ENCODE measurements at regions not wholly inside any gene's neighbourhood (a gene's known extent, or its start where the extent isn't known, plus 50 kb on each side); places are given as distances from the start of the nearest gene placed in this dataset.
"Not testable (repeated sequence)": the region's sequence is repeated elsewhere in the genome, so short reads cannot be mapped to it uniquely, and the experiment has no call there.

DNA sequence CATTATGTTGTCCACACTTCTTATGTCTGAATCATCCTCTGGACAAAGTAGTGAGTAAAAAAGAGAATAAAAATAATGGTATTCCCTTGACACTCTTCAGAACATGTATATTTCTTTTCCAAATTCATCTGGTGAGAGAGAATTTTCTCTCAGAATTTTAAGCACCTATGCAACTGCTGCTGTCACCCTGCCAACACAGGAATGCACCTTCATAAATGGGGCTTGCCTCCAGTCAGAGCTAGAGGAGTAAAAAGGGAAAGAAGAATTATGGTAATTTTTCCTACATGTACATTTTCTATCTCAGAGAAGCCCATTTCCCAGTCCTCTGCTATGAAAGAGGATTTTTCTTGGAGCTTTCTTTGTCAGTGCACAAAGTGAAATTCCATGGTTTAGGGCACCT lies 92.2 kb upstream of the ALCAM start:
- DNase-seq (ENCODE audit: low spot score): no peak
- ATAC-seq: no peak

DNA sequence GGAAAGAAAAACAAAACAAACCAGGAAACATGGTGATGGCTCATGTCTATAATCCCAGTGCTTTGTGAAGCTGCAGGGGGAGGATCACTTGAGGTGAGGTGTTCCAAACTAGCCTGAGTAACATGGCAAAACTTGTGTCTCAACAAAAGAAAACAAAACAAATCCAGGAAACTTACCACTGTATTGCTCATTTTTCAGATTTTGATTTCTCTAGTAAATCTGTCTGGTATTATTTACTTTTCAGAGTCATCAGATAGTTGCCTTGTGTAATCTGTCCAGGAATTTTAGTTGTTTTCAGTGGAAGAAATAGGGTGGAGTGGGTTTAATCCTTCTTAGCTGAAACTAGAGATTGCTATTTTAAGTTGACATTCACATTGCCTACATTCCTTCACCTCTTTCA lies 91.8 kb upstream of the ALCAM start:
- no peak for ATAC-seq
- no peak for DNase-seq (ENCODE audit: low spot score)

DNA sequence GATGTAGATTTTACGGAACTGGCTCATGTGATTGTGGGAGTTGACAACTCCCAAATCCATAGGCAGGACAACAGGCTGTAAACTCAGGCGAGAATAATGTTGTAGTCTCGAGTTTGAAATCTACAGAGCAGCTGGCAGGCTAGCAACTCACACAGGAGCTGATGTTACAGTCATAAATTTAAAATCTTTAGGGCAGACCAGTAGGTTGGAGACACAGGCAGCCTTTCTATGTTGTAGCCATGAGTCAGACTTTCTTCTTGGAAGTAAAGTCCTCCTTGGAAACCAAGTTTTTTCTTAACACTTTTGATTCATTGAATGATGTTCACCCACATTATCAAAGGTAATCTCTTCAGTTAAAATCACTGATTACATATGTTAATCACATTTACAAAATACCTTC lies 89.1 kb upstream of the ALCAM start:
- ATAC-seq (no peak), DNase-seq (ENCODE audit: low spot score) (no peak)

DNA sequence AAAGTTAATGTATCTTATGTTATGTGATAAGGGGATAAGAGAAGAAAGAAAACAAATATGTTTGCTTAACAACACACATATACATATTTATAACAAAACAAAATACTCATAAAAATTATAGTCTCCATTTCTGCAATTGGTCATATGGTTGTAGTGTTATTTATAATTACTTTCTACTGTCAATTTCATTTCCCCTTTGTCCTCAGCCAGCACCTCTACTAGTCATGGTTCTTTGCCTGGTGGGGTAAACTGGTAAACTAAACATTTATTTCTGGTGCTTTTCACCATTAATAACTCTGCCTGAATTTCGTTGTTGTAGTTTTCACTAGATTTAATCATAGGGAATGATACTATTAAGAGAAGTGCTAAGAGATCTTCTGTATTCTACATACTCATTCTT lies 88.0 kb upstream of the ALCAM start:
- DNase-seq (ENCODE audit: low spot score) (no peak), ATAC-seq (no peak)

DNA sequence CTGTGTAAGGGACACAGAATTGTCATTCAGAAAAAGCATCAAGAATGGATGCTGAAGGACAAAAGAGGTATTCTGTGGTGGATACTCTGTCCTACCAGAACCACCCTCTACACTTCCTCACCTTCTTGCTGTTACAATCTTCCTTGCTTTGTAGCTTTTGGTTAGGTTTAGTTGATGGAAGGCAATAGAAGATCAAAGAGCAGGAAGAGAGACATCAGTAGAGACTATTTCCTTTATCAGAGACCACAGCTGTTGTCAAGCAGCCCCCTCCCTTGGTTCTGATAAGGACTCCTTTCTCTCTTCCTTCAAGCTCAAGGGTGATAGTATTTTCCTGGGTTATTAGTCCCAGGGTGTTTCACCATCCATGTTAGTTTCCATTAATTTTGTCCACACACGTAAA lies 84.7 kb upstream of the ALCAM start:
- DNase-seq (ENCODE audit: low spot score) (no peak), ATAC-seq (no peak)

DNA sequence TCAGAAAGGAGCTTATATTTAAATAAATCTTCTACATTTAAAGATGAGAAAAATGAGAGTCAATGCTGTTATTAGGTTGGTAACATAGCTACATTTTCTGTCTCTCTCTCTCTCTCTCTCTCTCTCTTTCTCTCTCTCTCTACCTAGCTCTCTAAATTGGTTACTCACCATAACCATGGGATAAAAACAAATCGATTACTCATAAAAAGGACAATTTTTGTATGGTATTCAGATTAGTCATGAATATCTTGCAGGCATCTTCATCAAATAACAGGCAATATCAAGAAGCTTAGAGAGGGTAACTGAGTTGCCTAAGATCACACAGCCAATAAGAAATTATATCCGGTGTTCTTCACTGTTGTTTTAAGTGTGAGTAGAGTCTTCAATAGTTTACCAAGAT lies 81.8 kb upstream of the ALCAM start:
- DNase-seq (ENCODE audit: low spot score): no peak
- no peak for ATAC-seq

DNA sequence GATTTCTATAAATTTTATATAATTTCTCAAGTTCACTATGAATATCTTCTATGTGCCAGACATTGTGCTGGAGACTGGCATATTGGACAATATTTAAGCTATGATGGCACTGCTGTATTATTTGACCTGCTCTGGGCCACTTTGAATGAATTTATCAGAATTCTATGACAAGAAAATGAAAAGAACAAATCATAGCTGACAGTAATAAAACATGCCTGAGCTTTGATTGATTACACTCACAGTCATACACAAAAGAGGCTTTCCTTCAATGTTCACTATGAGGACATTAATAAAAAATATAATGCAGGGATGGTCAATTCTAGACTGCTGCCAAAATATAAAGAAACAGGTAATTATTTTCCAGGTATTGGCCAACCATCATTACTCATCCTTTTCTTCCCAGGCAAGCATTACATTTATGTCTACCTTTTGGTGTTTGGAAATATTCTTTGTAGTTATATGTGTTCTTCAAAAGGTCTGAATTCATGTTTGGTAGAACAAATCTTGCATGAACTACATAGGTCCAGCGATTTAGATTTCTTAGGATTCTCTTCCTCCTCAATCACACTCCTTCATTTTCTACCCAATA lies 81.0 kb upstream of the ALCAM start:
- DNase-seq (ENCODE audit: low spot score): no peak
- no peak for ATAC-seq

DNA sequence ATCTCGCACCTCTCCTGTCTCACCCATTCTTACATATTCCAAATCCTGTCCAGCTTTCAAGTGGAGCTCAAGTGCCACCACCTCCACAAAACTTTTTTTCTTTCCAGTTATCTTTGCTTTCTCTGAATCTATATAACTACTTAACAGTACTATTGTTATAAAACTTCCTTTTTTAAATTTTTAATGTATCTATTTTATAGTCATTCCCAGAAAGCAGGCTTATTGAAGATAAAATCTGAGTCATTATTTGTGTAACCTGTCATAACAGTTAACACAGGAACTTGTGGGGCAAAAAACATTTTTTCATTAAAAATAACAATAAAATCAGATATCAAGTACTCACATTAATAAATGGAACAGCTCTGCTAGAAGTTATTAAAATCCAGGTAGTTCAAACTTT lies 73.3 kb upstream of the ALCAM start:
- no peak for ATAC-seq
- no peak for DNase-seq (ENCODE audit: low spot score)

DNA sequence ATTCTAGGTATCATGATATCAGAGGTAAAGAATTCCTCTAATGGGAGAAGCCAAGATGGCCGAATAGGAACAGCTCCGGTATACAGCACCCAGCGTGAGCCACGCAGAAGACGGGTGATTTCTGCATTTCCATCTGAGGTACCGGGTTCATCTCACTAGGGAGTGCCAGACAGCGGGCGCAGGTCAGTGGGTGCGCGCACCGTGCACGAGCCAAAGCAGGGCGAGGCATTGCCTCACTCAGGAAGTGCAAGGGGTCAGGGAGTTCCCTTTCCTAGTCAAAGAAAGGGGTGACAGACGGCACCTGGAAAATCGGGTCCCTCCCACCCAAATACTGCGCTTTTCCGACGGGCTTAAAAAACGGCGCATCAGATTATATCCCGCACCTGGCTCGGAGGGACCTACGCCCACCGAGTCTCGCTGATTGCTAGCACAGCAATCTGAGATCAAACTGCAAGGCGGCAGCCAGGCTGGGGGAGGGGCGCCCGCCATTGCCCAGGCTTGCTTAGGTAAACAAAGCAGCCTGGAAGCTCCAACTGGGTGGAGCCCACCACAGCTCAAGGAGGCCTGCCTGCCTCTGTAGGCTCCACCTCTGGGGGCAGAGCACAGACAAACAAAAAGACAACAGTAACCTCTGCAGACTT lies 70.4 kb upstream of the ALCAM start:
- not testable (repeated sequence) for DNase-seq (ENCODE audit: low spot score)

DNA sequence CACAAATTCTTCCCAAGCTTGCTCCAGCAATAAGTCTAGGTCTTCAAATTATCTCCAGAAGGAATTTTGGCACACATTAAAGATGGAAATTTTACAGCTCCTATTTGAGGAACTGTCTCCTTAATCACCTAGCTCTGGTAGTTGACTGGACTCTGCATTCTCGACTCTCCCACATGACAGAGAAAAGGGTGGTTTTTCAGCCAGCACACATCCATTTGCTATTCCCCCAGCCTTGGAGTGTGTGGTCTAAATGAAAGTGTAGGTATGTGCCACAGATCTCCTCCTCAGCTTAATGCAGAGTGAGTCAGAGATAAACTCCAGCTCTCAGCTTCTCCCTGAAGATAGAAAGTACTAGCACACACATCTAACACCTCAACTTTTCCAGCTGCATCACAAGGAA lies 62.2 kb upstream of the ALCAM start:
- DNase-seq (ENCODE audit: low spot score) (no peak), ATAC-seq (no peak)

More for the DNA sequence above, 70.4 kb upstream of the ALCAM start:
- not testable (repeated sequence) for ATAC-seq

DNA sequence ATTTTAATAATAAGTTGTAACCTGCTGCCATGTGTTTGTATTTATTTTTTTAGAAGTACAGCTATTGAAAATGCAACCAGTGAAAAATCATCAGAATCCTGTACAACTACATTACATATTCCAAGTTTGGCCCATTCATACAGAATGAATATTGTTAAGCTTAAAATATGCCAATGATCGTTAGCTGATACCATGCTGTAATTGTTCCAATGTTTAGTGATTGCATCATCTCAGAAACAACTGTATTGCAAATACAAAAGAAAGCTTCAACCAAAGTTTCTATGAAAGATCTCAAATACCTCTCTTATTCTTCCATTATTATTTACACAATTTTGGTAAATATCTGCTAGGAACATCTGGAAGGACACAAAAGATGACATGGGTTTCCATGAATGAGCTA lies 51.6 kb upstream of the ALCAM start:
- DNase-seq (ENCODE audit: low spot score): no peak
- ATAC-seq: no peak

DNA sequence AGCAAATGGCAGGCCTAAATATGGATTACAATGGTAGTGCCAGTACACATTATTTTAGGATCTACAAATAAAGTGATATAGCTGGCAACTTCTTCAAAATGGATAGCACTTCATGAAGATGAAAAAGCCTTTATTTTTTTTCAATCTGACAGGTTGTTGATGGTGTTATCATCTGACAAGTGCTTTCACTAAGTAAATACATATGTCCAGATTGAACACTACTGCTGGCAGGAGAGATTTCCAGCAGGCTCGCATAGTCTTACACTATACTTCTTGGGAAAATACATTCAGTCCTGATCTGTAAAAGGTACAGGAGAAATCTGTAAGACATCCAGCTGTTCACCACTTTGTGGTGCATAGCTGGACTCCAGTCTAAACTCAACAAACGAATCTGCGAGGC lies 50.9 kb upstream of the ALCAM start:
- no peak for DNase-seq (ENCODE audit: low spot score)
- no peak for ATAC-seq

DNA sequence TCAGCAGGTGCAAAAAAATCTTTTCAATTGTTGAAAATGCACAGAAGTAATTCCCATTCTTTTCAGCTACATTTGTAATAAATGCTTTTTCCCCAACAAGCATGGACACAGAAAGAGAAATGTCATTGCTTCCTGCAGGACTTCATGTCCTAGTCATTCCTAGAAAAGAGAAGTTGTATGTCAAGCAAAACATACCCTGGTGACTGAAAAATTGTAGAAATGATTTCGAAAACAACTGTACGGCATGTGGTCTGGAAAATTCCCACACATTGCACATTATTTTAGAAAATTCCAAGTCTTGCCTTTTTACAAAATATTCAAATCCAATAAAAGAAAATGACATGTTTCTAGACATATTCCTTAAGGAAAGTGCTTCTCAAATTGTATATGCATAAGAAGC lies 50.4 kb upstream of the ALCAM start:
- ATAC-seq (no peak), DNase-seq (ENCODE audit: low spot score) (no peak)

Measured in left lobe of liver (tissue), 2 donors.